Lung (tissue), 11 donors: ENCODE measurements at regions not wholly inside any gene's neighbourhood (a gene's known extent, or its start where the extent isn't known, plus 50 kb on each side); places are given as distances from the start of the nearest gene placed in this dataset.

Source experiments
- ATAC-seq: fragments of 200-7000 bp; cut with Tn5 transposase; one replicate; pipeline ENCODE4 v1.9.1; 2020; ENCODE audit warnings: moderate number of reproducible peaks; ENCODE audit not compliant: insufficient read depth, low FRiP score
- DNase-seq, 3 donors: peaks; one replicate each; pipeline ENCODE4 v3.0.0-alpha.2; 2013 to 2017
- H3K27ac ChIP-seq, 2 donors: one replicate each; pipeline ENCODE4 v1.5.1; 2013; ENCODE audit warnings: mild to moderate bottlenecking in 2 of 2, moderate library complexity in 2 of 2, control low read depth in 1 of 2, inconsistent platforms in 1 of 2, low read depth in 1 of 2, low read length in 1 of 2
- H3K27me3 ChIP-seq, 3 donors: one replicate each; pipeline ENCODE4 v1.5.1; 2013; ENCODE audit warnings: low read length in 2 of 3; ENCODE audit not compliant: control insufficient read depth in 3 of 3, insufficient read depth in 3 of 3
- H3K36me3 ChIP-seq, 4 donors: one replicate each; pipeline ENCODE4 v1.5.1; 2013; ENCODE audit warnings: low read length in 4 of 4, mild to moderate bottlenecking in 1 of 4, moderate library complexity in 1 of 4; ENCODE audit not compliant: control insufficient read depth in 4 of 4, insufficient read depth in 4 of 4
- H3K4me1 ChIP-seq, 5 donors: one replicate each; pipeline ENCODE4 v1.5.1; 2013; ENCODE audit warnings: low read length in 5 of 5, mild to moderate bottlenecking in 2 of 5, moderate library complexity in 1 of 5; ENCODE audit not compliant: control insufficient read depth in 5 of 5, insufficient read depth in 5 of 5
- H3K4me3 ChIP-seq: one replicate; pipeline ENCODE4 v1.5.1; 2013; ENCODE audit warnings: mild to moderate bottlenecking, control low read depth, moderate library complexity
- H3K9ac ChIP-seq, 2 donors: one replicate each; pipeline ENCODE4 v1.5.1; 2013; ENCODE audit warnings: low read length in 2 of 2, control low read depth in 1 of 2; ENCODE audit not compliant: insufficient read depth in 1 of 2
- H3K9me3 ChIP-seq, 4 donors: one replicate each; pipeline ENCODE4 v1.5.1; 2013; ENCODE audit warnings: low read length in 3 of 4, mild to moderate bottlenecking in 1 of 4, moderate library complexity in 1 of 4; ENCODE audit not compliant: control insufficient read depth in 4 of 4, insufficient read depth in 3 of 4
- WGBS, 2 donors: extraction: QIAGEN DNeasy Blood & Tissue Kit; methylation state at CpG; one replicate each; pipeline ENCODE4 v1.1.7; 2013; 5-methylcytosine and 5-hydroxymethylcytosine counted together
- TF ChIP-seq, protein P1 (sequence below): IDR thresholded peaks from 2 replicates; pipeline ENCODE4 v1.5.1; 2012; ENCODE audit warnings: mild to moderate bottlenecking; ENCODE audit errors: control extremely low read depth, extremely low read depth
- donor health status: control.
- donor health status: control.
- donor health status: Bipolar disorder and iron deficiency.
- donor health status: healthy.
- donor health status: DM: yes; HTN: yes; CAD: no.

DNA sequence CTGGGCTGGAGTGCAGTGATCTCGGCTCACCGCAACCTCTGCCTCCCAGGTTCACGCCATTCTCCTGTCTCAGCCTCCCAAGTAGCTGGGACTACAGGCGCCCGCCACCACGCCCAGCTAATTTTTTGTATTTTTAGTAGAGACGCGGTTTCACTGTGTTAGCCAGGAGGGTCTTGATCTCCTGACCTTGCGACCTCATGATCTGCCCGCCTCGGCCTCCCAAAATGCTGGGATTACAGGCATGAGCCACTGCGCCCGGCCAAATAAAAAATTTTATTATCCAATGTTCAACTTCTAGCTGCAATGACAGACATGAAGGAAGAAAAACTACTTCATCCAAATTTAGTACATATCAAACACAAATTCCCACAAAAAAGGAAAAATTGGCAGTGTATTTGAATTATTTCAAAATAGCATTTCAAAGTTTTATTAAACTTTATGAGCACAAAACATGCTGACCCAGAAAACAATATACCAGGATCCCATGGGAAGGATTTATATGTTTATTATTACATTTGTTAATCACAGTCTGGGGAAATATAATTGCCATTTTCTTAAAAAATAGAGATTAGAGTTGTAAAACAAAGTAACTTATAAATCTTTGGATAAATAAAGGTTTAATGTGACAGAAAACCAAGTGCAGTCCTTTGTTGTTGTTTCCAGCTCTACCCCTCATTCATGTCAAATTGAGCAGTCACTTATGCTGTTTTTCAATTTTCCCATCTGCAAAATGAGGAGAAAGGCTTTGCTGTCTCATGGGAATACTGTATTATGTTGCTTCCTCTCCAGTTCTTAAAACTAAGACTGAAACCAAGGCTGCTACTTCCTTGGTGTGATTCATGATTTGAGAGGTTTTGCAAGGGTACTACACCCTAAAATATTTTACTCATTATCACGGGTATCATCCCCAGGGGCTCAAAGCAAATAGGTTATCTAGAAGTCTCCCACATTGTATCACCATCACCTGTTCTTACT lies 155.2 kb upstream of the AVPR1A start:
- Histone ChIP-seq H3K4me3 (no peak overlapping the region), H3K27me3 (no peaks in the 10 kb centered on the region), H3K27ac (no peak overlapping the region), H3K36me3 (no peaks in the 10 kb centered on the region), H3K9me3 (peaks cover 0 to 4% (median 0%) of the 10 kb centered on the region in 4 donors), H3K4me1 (no peaks in the 10 kb centered on the region), H3K9ac (no peak overlapping the region)
- DNase-seq, result no peak
- TF ChIP-seq, protein P1, sequence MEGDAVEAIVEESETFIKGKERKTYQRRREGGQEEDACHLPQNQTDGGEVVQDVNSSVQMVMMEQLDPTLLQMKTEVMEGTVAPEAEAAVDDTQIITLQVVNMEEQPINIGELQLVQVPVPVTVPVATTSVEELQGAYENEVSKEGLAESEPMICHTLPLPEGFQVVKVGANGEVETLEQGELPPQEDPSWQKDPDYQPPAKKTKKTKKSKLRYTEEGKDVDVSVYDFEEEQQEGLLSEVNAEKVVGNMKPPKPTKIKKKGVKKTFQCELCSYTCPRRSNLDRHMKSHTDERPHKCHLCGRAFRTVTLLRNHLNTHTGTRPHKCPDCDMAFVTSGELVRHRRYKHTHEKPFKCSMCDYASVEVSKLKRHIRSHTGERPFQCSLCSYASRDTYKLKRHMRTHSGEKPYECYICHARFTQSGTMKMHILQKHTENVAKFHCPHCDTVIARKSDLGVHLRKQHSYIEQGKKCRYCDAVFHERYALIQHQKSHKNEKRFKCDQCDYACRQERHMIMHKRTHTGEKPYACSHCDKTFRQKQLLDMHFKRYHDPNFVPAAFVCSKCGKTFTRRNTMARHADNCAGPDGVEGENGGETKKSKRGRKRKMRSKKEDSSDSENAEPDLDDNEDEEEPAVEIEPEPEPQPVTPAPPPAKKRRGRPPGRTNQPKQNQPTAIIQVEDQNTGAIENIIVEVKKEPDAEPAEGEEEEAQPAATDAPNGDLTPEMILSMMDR, result no peak
- ATAC-seq, result no peak
- WGBS, 2 donors, result 93 to 97% methylated on average over 14 of the region's 14 CpGs

DNA sequence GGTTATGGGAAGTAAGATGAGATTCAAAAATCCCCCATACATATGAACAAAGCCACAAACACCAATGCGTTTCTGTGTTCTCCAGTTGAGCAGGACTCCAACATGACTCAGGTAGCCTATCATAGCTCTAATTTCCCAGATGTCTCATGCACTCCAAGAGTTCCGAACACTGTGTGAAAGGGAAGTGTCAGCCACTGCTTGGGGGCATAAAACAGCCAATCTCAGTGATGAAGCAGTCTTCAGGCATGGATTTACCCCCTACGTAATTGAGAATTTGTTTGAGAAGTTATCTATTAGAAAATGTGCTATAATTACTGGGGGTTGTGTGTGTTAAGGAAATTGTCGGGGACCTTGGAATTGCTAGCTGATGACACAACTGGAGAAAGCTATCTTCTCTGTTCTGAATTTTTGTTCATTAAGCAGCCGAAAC lies 153.9 kb upstream of the AVPR1A start:
- TF ChIP-seq, protein P1, result no peak
- DNase-seq (no peak), ATAC-seq (no peak)
- Histone ChIP-seq H3K9ac (no peak overlapping the region), H3K36me3 (no peaks in the 10 kb centered on the region), H3K27ac (no peak overlapping the region), H3K9me3 (no peaks in the 10 kb centered on the region), H3K4me1 (no peaks in the 10 kb centered on the region), H3K27me3 (no peaks in the 10 kb centered on the region), H3K4me3 (no peak overlapping the region)
- WGBS, 2 donors, result 78% methylated on average over 5 of the region's 5 CpGs

DNA sequence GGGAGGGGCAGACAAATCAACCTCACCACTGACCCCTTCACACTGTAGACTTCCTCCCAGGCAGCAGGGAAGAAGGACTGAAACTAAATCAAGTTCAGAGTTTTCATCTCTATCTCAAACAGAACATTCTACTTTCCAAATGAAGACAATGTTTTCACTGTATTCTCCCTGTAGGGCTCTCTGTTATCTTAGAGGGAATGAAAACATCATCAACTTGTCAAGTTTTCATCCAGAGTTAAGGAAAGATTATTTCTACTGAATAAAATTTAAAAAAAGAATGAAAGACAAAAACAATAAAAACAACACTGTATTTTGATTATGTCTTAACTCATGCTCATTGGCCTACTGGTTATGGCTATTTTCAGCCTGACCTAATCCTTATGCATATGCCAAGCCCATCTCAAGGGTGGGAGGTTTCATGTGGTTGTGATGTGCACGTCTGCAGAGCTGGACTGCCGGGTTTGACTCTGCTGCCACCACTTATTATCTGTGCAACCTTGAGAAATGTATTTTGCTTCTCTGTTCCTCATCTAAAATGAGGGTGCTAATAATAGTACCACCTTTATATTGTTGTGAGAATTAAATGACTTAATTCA lies 152.0 kb upstream of the AVPR1A start:
- Histone ChIP-seq H3K27ac (no peak overlapping the region), H3K4me1 (no peaks in the 10 kb centered on the region), H3K9me3 (no peaks in the 10 kb centered on the region), H3K9ac (no peak overlapping the region), H3K27me3 (no peaks in the 10 kb centered on the region), H3K4me3 (no peak overlapping the region), H3K36me3 (no peaks in the 10 kb centered on the region)
- no peak for ATAC-seq
- TF ChIP-seq, protein P1, result no peak
- DNase-seq, result no peak
- WGBS, 2 donors, result 58 to 76% methylated on average over 2 of the region's 2 CpGs
